ENCODE measurements at regions not wholly inside any gene's neighbourhood (a gene's known extent, or its start where the extent isn't known, plus 50 kb on each side); places are given as distances from the start of the nearest gene placed in this dataset.

- Histone ChIP-seq H3K4me3 (ENCODE audit: control extremely low read depth in 1 of 5, extremely low read depth in 1 of 5, insufficient read depth in 1 of 5, low read depth in 2 of 5, low read length in 4 of 5) (no peak overlapping the region), H3K79me2 (ENCODE audit: control insufficient read depth, insufficient read depth, low read length) (no peaks in the 10 kb centered on the region), H3K9ac (ENCODE audit: low read length) (no peak overlapping the region), H3K27me3 (replicated peaks in 1 of 4; ENCODE audit: control extremely low read depth in 1 of 4, control insufficient read depth in 3 of 4, insufficient read depth in 4 of 4, low read length in 3 of 4) (peaks cover 0 to 7% (median 0%) of the 10 kb centered on the region in 4 experiments), H3K9me3 (ENCODE audit: control extremely low read depth in 1 of 3, control insufficient read depth in 2 of 3, insufficient read depth in 1 of 3, low read length in 2 of 3) (peaks cover 0 to 13% (median 0%) of the 10 kb centered on the region in 3 donors), H3K4me1 (ENCODE audit: control insufficient read depth in 2 of 2, insufficient read depth in 2 of 2, low read length in 2 of 2) (no peaks in the 10 kb centered on the region), H2AFZ (ENCODE audit: insufficient read depth, low read depth, low read length, poor library complexity, severe bottlenecking) (no peak overlapping the region), H3K27ac (ENCODE audit: low read length in 2 of 2) (no peak overlapping the region), H3K4me2 (replicated peaks; ENCODE audit: low read depth, low read length, poor library complexity, severe bottlenecking) (no peak overlapping the region), H3K36me3 (replicated peaks in 1 of 2; ENCODE audit: control extremely low read depth in 1 of 2, control insufficient read depth in 1 of 2, extremely low read depth in 1 of 2, insufficient read depth in 2 of 2, low read length in 1 of 2) (no peaks in the 10 kb centered on the region), H4K20me1 (ENCODE audit: control insufficient read depth, insufficient read depth, low read length, poor library complexity, severe bottlenecking) (no peaks in the 10 kb centered on the region)
- WGBS (ENCODE audit: insufficient coverage): 83% methylated on average over 4 of the region's 7 CpGs
- TF ChIP-seq, protein P1, sequence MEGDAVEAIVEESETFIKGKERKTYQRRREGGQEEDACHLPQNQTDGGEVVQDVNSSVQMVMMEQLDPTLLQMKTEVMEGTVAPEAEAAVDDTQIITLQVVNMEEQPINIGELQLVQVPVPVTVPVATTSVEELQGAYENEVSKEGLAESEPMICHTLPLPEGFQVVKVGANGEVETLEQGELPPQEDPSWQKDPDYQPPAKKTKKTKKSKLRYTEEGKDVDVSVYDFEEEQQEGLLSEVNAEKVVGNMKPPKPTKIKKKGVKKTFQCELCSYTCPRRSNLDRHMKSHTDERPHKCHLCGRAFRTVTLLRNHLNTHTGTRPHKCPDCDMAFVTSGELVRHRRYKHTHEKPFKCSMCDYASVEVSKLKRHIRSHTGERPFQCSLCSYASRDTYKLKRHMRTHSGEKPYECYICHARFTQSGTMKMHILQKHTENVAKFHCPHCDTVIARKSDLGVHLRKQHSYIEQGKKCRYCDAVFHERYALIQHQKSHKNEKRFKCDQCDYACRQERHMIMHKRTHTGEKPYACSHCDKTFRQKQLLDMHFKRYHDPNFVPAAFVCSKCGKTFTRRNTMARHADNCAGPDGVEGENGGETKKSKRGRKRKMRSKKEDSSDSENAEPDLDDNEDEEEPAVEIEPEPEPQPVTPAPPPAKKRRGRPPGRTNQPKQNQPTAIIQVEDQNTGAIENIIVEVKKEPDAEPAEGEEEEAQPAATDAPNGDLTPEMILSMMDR (IDR thresholded peaks at IDR 0.05): no peak
- TF ChIP-seq EZH2 (IDR thresholded peaks at IDR 0.05; ENCODE audit: borderline replicate concordance, insufficient read depth, low read depth, low read length, poor library complexity, severe bottlenecking): no peak
- H3K9me3 Mint-ChIP-seq (ENCODE audit: insufficient read depth): peaks cover 5% of the 10 kb centered on the region
- no peak for DNase-seq
- POLR2A ChIA-PET: no interaction called here
- no peak overlapping the region for H3K4me3 Mint-ChIP-seq
- H3K4me1 Mint-ChIP-seq: no peaks in the 10 kb centered on the region
- peaks cover 6% of the 10 kb centered on the region for H3K27me3 Mint-ChIP-seq
- intact Hi-C loops (cut with micrococcal nuclease): no loop called here
- no peak overlapping the region for H3K27ac Mint-ChIP-seq
- CTCF ChIA-PET: no interaction called here
- no peak for ATAC-seq (ENCODE audit: low read depth)
Observed at GRCh38 chr17:33628500-33629346, 335.6 kb upstream of the ASIC2 start.

GRCh38 chr17:33633446-33633845 is 340.4 kb upstream of the ASIC2 start:
- ChIA-PET CTCF (no interaction called here), POLR2A (no interaction called here)
- Mint-ChIP-seq H3K27me3 (peaks cover 9% of the 10 kb centered on the region), H3K4me1 (peaks cover 6% of the 10 kb centered on the region), H3K27ac (no peak overlapping the region), H3K4me3 (no peak overlapping the region), H3K9me3 (ENCODE audit: insufficient read depth) (peaks cover 8% of the 10 kb centered on the region)
- Histone ChIP-seq H3K4me1 (ENCODE audit: control insufficient read depth in 2 of 2, insufficient read depth in 2 of 2, low read length in 2 of 2) (no peaks in the 10 kb centered on the region), H3K27ac (ENCODE audit: low read length in 2 of 2) (no peak overlapping the region), H3K36me3 (replicated peaks in 1 of 2; ENCODE audit: control extremely low read depth in 1 of 2, control insufficient read depth in 1 of 2, extremely low read depth in 1 of 2, insufficient read depth in 2 of 2, low read length in 1 of 2) (no peaks in the 10 kb centered on the region), H3K79me2 (ENCODE audit: control insufficient read depth, insufficient read depth, low read length) (no peaks in the 10 kb centered on the region), H3K27me3 (replicated peaks in 1 of 4; ENCODE audit: control extremely low read depth in 1 of 4, control insufficient read depth in 3 of 4, insufficient read depth in 4 of 4, low read length in 3 of 4) (peaks cover 0 to 7% (median 0%) of the 10 kb centered on the region in 4 experiments), H3K4me3 (ENCODE audit: control extremely low read depth in 1 of 5, extremely low read depth in 1 of 5, insufficient read depth in 1 of 5, low read depth in 2 of 5, low read length in 4 of 5) (no peak overlapping the region), H3K9ac (ENCODE audit: low read length) (no peak overlapping the region), H2AFZ (ENCODE audit: insufficient read depth, low read depth, low read length, poor library complexity, severe bottlenecking) (no peak overlapping the region), H3K4me2 (replicated peaks; ENCODE audit: low read depth, low read length, poor library complexity, severe bottlenecking) (no peak overlapping the region), H4K20me1 (ENCODE audit: control insufficient read depth, insufficient read depth, low read length, poor library complexity, severe bottlenecking) (no peaks in the 10 kb centered on the region), H3K9me3 (ENCODE audit: control extremely low read depth in 1 of 3, control insufficient read depth in 2 of 3, insufficient read depth in 1 of 3, low read length in 2 of 3) (peaks cover 0 to 21% (median 7%) of the 10 kb centered on the region in 3 donors)
- no peak for ATAC-seq (ENCODE audit: low read depth)
- 84% methylated on average over 6 of the region's 6 CpGs for WGBS (ENCODE audit: insufficient coverage)
- no peak for DNase-seq
- intact Hi-C loops (cut with micrococcal nuclease): no loop called here
- TF ChIP-seq, protein P1 (IDR thresholded peaks at IDR 0.05): no peak
- no peak for TF ChIP-seq EZH2 (IDR thresholded peaks at IDR 0.05; ENCODE audit: borderline replicate concordance, insufficient read depth, low read depth, low read length, poor library complexity, severe bottlenecking)
